Esophagus (tissue), 2 donors: ENCODE measurements at regions not wholly inside any gene's neighbourhood (a gene's known extent, or its start where the extent isn't known, plus 50 kb on each side); places are given as distances from the start of the nearest gene placed in this dataset.

Experiments
- H3K27ac ChIP-seq, 2 donors: one replicate each; pipeline ENCODE4 v1.5.1; 2013; ENCODE audit warnings: low read depth in 2 of 2, mild to moderate bottlenecking in 2 of 2, inconsistent platforms in 1 of 2, low read length in 1 of 2, moderate library complexity in 1 of 2
- H3K27me3 ChIP-seq, 2 donors: one replicate each; pipeline ENCODE4 v1.6.1; 2013; ENCODE audit warnings: low read length in 2 of 2, control low read depth in 1 of 2, mild to moderate bottlenecking in 1 of 2; ENCODE audit not compliant: insufficient read depth in 2 of 2, control insufficient read depth in 1 of 2
- H3K36me3 ChIP-seq, 2 donors: one replicate each; pipeline ENCODE4 v1.6.1; 2013; ENCODE audit warnings: low read length in 1 of 2; ENCODE audit not compliant: control insufficient read depth in 2 of 2, insufficient read depth in 2 of 2
- H3K4me1 ChIP-seq, 2 donors: one replicate each; pipeline ENCODE4 v1.6.1; 2013; ENCODE audit warnings: low read length in 1 of 2; ENCODE audit not compliant: control insufficient read depth in 2 of 2, insufficient read depth in 2 of 2
- H3K4me3 ChIP-seq, 2 donors: one replicate each; pipeline ENCODE4 v1.5.1; 2013; ENCODE audit warnings: low read length in 2 of 2, mild to moderate bottlenecking in 2 of 2, low read depth in 1 of 2, moderate library complexity in 1 of 2
- H3K9me3 ChIP-seq, 2 donors: one replicate each; pipeline ENCODE4 v1.6.1; 2013; ENCODE audit warnings: mild to moderate bottlenecking in 2 of 2, low read depth in 1 of 2, low read length in 1 of 2, moderate library complexity in 1 of 2; ENCODE audit not compliant: control insufficient read depth in 2 of 2, insufficient read depth in 1 of 2
- WGBS, 2 donors: extraction: QIAGEN DNeasy Blood & Tissue Kit; methylation state at CpG; one replicate each; pipeline ENCODE4 v1.1.7; 2013; 5-methylcytosine and 5-hydroxymethylcytosine counted together
- donor health status: healthy with polysubstance abuse.
- donor health status: Bipolar disorder and iron deficiency.

DNA sequence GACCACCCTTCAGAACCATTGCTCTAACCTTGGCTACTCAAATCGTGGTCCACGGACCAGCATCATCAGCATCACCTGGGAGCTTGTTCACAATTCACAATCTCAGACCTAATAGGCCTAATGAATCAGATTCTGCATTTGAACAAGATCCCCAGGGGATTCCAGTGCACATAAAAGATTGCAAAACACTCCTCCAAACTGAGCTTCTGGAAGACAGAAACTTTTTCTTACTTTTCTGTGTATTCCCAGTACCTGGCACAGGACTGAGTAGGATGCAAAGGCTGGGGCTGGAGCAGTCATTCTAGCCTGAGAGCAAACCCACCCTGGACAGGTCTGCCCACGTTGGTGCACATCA, 115.1 kb upstream of the COPS8 start:
- H3K9me3 ChIP-seq = no peaks in the 10 kb centered on the region
- H3K27me3 ChIP-seq = no peaks in the 10 kb centered on the region
- H3K27ac ChIP-seq = no peak overlapping the region
- 84 to 91% methylated on average over 3 of the region's 3 CpGs for WGBS, 2 donors
- no peak overlapping the region for H3K4me3 ChIP-seq
- no peaks in the 10 kb centered on the region for H3K36me3 ChIP-seq
- H3K4me1 ChIP-seq = peaks cover 3 to 9% of the 10 kb centered on the region in 2 donors

DNA sequence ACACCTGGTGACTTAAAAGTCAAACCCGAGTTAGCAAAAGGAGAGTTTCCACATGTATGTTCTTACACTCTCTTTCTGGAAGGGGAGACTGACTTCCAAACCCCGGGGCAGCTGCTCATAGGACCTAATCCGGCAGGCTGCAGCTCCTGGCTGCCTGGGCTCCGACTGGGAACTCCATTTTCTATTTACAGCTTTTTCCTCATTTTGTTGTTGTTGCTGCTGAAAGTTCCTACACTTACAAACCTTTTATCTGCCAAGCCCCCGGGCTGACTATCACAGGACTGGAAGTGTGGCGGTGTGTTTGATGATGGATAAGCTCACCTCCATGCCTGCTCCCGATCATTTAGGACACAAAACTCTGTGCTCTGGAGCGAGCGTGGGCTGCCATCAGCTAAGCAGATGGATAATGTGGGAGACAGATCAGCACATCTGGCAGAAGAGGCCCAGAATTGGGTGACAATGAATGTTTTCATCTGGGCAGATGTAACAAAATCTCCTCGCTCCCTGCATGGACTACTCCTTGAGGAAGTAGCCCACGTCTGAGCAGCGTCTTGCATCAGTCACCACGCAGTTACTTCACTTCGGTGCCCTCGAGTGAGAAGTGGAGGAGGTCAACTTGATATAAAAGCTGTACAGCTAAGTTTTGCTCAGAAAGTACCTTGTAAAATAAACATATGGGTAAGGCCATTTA, 114.4 kb upstream of the COPS8 start:
- Histone ChIP-seq H3K36me3 (no peaks in the 10 kb centered on the region), H3K27ac (no peak overlapping the region), H3K4me3 (no peak overlapping the region), H3K27me3 (no peaks in the 10 kb centered on the region), H3K4me1 (peaks cover 3 to 9% of the 10 kb centered on the region in 2 donors), H3K9me3 (no peaks in the 10 kb centered on the region)
- WGBS, 2 donors = 74% methylated on average over 15 of the region's 15 CpGs

DNA sequence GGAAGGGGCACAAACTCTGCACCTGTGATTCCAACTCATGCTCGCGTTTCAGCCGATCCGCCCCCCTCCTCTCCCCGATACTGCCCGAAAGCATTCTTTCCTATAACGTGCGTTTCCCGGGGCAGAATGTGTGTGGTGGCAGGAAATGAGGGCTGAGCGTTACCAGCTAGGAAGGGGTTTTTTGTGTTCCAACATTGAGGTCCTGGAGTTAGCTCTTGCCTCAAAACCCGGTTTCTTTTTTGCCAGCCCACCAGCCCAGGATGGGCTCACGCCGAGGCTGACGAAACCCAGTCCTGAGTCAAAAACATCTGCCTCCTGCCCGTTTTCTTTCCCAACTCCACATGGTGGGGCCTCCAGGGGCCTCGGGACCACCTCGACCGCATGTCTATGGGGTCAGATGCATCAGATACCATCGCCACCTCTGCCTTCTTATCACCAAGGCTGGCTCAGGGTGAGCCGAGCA, 113.7 kb upstream of the COPS8 start:
- whole genome bisulfite sequencing, 2 donors = 75 to 81% methylated on average over 20 of the region's 20 CpGs
- Histone ChIP-seq H3K4me3 (no peak overlapping the region), H3K27me3 (no peaks in the 10 kb centered on the region), H3K27ac (no peak overlapping the region), H3K36me3 (no peaks in the 10 kb centered on the region), H3K4me1 (peaks cover 3 to 9% of the 10 kb centered on the region in 2 donors), H3K9me3 (no peaks in the 10 kb centered on the region)

DNA sequence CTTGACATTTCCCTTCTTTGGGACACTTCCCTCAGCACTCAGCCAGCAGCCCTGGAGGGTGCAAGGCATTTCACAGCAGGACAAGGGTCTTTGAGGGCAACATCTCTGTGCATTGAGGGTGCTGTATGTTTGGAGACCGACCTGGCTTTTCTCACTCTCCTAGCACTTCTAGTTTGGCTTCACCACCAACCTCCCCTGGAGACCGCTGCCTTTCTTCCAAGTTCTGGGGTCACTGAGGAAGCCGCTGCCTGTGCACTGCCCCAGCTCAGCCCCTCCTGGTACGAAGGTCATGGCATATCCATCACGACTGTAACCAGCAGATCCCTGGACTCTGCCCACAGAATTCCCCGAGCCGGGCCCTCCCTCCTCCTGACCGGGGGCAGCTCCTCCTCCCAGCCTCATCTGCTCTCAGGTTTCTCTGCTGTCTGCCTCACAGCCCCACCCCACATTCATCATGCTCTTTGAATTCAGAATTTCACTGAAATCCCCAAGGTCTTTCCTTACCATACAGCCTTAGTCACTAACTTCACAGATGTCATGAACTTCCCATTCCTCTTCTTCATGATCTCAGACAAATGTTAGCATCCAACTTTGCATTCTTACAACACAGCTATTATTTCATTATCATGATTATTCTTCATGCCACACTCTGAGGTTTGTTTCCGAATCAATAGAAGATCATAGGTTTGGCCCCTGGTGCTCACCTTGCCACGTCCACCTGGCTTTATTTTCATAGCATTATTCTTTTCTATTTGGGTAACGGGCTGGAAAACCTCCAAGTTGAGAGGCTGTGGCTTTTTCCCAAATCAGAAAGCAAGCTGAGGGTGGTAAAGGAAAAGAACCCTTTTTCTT, 113.0 kb upstream of the COPS8 start:
- H3K27ac ChIP-seq = no peak overlapping the region
- H3K36me3 ChIP-seq = no peaks in the 10 kb centered on the region
- H3K4me1 ChIP-seq = peaks cover 3 to 7% of the 10 kb centered on the region in 2 donors
- H3K4me3 ChIP-seq = no peak overlapping the region
- H3K27me3 ChIP-seq = no peaks in the 10 kb centered on the region
- H3K9me3 ChIP-seq = no peaks in the 10 kb centered on the region
- 45 to 58% methylated on average over 11 of the region's 11 CpGs for WGBS, 2 donors

DNA sequence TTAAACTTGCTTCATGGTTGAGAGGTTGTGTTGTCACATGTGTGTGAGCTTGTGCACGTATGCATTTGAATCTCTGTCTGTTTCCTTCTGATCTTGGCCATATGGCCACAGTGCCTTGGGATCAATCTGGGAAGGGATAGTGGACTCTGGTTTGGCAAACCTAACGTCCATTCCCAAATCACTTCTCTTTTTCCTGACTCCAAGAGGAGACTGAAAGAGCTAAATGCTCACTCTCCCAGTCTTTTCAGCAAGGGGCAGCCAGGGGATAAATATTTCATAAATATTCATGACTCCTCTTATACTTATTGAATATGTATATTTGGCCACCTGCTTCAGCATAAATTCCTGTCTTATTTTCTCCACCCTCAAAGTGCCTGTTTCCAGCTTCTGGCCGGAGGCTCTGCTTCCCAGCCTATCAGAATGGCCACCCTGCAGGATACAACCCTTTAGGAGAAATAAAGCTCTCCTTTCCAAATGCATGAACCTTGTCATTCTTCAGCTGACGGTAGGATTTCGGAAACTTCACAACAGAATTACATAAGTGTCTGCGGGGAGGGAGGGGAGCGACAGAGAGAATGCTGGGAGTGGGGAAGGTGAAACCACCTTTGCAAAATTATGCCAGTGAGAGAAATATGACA, 112.2 kb upstream of the COPS8 start:
- Histone ChIP-seq H3K4me1 (peaks cover 3 to 7% of the 10 kb centered on the region in 2 donors), H3K27me3 (no peaks in the 10 kb centered on the region), H3K36me3 (no peaks in the 10 kb centered on the region), H3K27ac (no peak overlapping the region), H3K9me3 (no peaks in the 10 kb centered on the region), H3K4me3 (no peak overlapping the region)
- WGBS, 2 donors = 71 to 78% methylated on average over 7 of the region's 7 CpGs

DNA sequence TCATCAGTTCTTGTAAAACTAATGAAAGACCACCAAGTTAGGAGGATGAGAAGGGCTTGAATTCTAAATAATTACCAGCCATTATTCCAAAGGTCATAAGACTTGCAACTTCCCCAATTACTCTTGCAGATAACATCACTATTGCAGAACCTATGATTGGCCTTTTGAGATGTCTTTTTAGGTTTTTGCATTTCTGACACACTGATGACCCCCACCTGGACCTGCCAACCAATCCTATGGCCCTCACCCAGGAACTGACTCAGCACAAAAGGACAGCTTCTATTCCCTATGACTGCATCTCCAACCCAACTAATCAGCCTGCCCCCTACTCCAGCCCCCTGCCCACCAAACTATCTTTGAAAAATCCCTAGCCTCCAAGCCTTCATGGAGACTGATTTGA, 111.5 kb upstream of the COPS8 start:
- Histone ChIP-seq H3K27me3 (no peaks in the 10 kb centered on the region), H3K27ac (no peak overlapping the region), H3K9me3 (no peaks in the 10 kb centered on the region), H3K36me3 (no peaks in the 10 kb centered on the region), H3K4me1 (peaks cover 3 to 6% of the 10 kb centered on the region in 2 donors), H3K4me3 (no peak overlapping the region)

DNA sequence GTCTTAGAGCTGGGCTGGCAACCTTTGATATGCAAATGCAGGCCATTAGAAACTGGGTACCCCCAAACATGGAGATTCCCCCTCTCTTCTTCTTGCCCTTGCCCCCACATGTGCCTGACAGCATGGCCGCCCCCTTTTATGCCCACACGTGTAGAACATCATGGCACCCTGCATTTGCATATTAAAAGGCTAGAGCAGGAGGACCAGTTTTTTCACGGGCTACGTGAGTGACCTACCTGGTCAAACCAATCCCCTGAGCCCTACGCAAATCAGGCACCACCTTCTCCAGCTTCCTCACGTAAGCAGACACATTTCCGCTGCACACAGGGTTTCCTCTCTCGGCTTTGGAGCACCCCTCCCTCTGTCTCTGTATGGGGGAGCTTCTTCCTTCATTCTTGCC, 110.9 kb upstream of the COPS8 start:
- Histone ChIP-seq H3K4me1 (peaks cover 3 to 5% of the 10 kb centered on the region in 2 donors), H3K27me3 (no peaks in the 10 kb centered on the region), H3K27ac (no peak overlapping the region), H3K9me3 (no peaks in the 10 kb centered on the region), H3K4me3 (no peak overlapping the region), H3K36me3 (no peaks in the 10 kb centered on the region)
- WGBS, 2 donors = 71 to 91% methylated on average over 8 of the region's 8 CpGs

DNA sequence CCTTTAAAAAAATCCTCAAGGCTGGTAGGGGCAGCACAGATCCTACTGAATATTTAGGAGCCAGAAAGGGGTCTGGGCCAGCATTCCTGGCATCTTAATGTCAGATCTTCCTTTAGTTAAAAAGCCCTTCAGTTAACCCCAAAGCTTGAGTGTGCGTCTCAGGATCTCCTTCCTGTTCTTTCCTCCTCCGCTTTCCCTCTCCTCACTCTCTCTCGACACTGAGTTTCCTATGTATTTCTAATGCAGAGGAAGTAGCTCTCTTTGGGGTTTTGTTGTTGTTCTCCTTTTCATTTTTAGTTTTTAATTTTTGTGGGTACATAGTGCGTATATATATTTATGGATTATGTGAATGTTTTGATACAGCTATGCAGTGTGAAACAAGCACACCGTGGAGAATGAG, 109.9 kb upstream of the COPS8 start:
- Histone ChIP-seq H3K36me3 (no peaks in the 10 kb centered on the region), H3K4me1 (peaks cover 3 to 5% of the 10 kb centered on the region in 2 donors), H3K27ac (no peak overlapping the region), H3K9me3 (no peaks in the 10 kb centered on the region), H3K4me3 (no peak overlapping the region), H3K27me3 (no peaks in the 10 kb centered on the region)
- 83% methylated on average over 5 of the region's 5 CpGs for WGBS, 2 donors

DNA sequence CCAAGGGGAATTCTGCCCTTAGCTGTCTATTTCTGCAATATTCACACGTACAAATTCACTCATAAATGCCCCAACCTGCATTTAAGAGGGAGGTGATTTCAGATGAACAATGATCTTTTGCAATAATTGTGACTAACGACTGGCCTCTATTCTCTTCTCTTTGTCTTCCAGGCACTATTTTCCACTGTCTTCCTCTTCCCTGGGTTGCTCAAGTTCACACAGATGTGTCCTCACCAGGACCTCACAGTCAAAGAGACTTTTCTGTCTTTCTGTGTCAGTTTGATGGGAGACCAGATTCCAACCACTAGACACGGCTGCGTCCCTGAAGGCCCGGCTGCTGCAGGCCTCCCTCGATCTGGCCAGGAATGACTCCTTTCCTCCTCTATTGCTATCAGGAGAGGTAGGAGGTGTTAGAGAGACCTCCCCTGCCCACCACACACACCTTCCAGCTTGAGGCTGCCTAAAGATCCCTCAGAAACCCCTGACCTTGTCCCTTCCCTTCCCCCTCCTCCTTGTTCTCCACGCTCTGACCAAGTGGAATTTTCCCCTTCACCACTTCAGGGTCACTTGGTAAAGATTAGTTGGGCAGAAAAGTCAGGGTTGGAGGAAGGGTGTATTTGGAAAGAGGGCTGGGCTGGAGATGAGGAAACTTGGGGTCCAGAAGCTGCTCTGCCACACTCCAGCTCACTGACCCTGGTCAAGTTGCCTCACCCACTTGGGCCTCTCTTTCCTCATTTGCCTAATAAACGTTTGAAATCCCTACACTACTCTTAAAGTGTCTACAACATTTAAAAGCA, 109.2 kb upstream of the COPS8 start:
- Histone ChIP-seq H3K27ac (no peak overlapping the region), H3K36me3 (no peaks in the 10 kb centered on the region), H3K27me3 (no peaks in the 10 kb centered on the region), H3K9me3 (no peaks in the 10 kb centered on the region), H3K4me3 (no peak overlapping the region), H3K4me1 (peaks cover 3 to 5% of the 10 kb centered on the region in 2 donors)
- WGBS, 2 donors = 72% methylated on average over 8 of the region's 8 CpGs
